Ishikawa (cell line): ENCODE measurements at regions not wholly inside any gene's neighbourhood (a gene's known extent, or its start where the extent isn't known, plus 50 kb on each side); places are given as distances from the start of the nearest gene placed in this dataset.

ENCODE experiments used
- CEBPB ChIP-seq: IDR thresholded peaks from 2 replicates; pipeline ENCODE4 v1.6.1; 2012
- CREB1 ChIP-seq: IDR thresholded peaks from 2 replicates; pipeline ENCODE4 v1.6.1; 2012; ENCODE audit warnings: low read depth
- EGR1 ChIP-seq: IDR thresholded peaks from 2 replicates; pipeline ENCODE4 v1.6.1; 2012
- EP300 ChIP-seq: IDR thresholded peaks from 2 replicates; pipeline ENCODE4 v1.6.1; 2012; ENCODE audit warnings: borderline replicate concordance
- FOXM1 ChIP-seq: IDR thresholded peaks from 2 replicates; pipeline ENCODE4 v1.6.1; 2012; ENCODE audit warnings: low read depth, borderline replicate concordance
- NFIC ChIP-seq: IDR thresholded peaks from 2 replicates; pipeline ENCODE4 v1.6.1; 2012
- RAD21 ChIP-seq: IDR thresholded peaks from 2 replicates; pipeline ENCODE4 v1.6.1; 2012; ENCODE audit warnings: low read depth
- TAF1 ChIP-seq: IDR thresholded peaks from 2 replicates; pipeline ENCODE4 v1.6.1; 2012; ENCODE audit warnings: low read depth, mild to moderate bottlenecking
- TCF12 ChIP-seq: IDR thresholded peaks from 2 replicates; pipeline ENCODE4 v1.6.1; 2012; ENCODE audit warnings: low read depth
- TEAD4 ChIP-seq: IDR thresholded peaks from 2 replicates; pipeline ENCODE4 v1.6.1; 2012
- YY1 ChIP-seq: IDR thresholded peaks from 2 replicates; pipeline ENCODE4 v1.6.1; 2012; ENCODE audit warnings: low read depth
- ZBTB7A ChIP-seq: IDR thresholded peaks from 2 replicates; pipeline ENCODE4 v1.6.1; 2012; ENCODE audit warnings: low read depth
- TF ChIP-seq, protein P1 (sequence below): IDR thresholded peaks from 2 replicates; pipeline ENCODE4 v1.6.1; 2012
- TF ChIP-seq, protein P2 (sequence below): IDR thresholded peaks from 2 replicates; pipeline ENCODE4 v1.6.1; 2012; ENCODE audit warnings: low read depth, mild to moderate bottlenecking
- TF ChIP-seq, protein P3 (sequence below): IDR thresholded peaks from 2 replicates; pipeline ENCODE4 v1.6.1; 2012

DNA sequence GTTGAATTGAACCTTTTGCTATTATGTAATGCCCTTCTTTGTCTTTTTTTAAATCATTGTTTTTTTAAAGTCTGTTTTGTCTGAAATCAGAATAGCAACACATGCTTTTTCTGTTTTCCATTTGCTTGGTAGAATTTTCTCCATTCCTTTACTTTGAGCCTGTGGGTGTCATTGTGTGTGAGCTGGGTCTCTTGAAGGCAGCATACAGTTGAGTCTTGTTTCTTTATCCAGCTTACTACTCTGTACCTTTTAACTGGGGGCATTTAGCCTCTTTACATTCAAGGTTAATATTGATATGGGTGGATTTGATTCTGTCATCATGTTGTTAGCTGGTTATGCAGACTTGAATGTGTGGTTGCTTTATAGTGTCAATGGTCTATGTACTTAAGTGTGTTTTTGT, 292.0 kb downstream of the MAP2K4 start:
- TF ChIP-seq CEBPB (no peak), NFIC (no peak), EGR1 (no peak), TCF12 (no peak), FOXM1 (no peak), EP300 (no peak), ZBTB7A (no peak), TEAD4 (no peak), RAD21 (no peak), TAF1 (no peak), YY1 (no peak), CREB1 (no peak)
- TF ChIP-seq, protein P1, sequence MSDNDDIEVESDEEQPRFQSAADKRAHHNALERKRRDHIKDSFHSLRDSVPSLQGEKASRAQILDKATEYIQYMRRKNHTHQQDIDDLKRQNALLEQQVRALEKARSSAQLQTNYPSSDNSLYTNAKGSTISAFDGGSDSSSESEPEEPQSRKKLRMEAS, result no peak
- TF ChIP-seq, protein P2, sequence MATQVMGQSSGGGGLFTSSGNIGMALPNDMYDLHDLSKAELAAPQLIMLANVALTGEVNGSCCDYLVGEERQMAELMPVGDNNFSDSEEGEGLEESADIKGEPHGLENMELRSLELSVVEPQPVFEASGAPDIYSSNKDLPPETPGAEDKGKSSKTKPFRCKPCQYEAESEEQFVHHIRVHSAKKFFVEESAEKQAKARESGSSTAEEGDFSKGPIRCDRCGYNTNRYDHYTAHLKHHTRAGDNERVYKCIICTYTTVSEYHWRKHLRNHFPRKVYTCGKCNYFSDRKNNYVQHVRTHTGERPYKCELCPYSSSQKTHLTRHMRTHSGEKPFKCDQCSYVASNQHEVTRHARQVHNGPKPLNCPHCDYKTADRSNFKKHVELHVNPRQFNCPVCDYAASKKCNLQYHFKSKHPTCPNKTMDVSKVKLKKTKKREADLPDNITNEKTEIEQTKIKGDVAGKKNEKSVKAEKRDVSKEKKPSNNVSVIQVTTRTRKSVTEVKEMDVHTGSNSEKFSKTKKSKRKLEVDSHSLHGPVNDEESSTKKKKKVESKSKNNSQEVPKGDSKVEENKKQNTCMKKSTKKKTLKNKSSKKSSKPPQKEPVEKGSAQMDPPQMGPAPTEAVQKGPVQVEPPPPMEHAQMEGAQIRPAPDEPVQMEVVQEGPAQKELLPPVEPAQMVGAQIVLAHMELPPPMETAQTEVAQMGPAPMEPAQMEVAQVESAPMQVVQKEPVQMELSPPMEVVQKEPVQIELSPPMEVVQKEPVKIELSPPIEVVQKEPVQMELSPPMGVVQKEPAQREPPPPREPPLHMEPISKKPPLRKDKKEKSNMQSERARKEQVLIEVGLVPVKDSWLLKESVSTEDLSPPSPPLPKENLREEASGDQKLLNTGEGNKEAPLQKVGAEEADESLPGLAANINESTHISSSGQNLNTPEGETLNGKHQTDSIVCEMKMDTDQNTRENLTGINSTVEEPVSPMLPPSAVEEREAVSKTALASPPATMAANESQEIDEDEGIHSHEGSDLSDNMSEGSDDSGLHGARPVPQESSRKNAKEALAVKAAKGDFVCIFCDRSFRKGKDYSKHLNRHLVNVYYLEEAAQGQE, result no peak
- TF ChIP-seq, protein P3, sequence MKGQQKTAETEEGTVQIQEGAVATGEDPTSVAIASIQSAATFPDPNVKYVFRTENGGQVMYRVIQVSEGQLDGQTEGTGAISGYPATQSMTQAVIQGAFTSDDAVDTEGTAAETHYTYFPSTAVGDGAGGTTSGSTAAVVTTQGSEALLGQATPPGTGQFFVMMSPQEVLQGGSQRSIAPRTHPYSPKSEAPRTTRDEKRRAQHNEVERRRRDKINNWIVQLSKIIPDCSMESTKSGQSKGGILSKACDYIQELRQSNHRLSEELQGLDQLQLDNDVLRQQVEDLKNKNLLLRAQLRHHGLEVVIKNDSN, result no peak

DNA sequence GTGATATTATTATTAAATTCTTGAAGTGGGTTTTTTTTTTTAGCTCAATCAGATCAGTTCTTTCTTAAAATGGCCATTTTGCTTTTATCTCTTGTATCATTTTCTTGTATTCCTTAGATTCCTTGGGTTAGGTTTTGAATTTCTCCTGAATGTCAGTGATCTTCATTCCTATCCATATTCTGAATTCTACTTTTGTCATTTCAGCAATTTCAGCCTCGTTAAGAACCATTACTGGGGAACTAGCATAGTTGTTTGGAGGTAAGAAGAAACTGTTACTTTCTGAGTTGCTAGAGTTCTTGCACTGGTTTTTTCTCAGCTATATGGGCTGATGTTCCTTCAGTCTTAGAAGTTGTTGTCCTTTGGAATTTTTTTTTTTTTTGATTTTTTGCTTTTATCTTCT, 293.1 kb downstream of the MAP2K4 start:
- TF ChIP-seq RAD21, result no peak
- TF ChIP-seq YY1, result no peak
- TF ChIP-seq CEBPB, result no peak
- no peak for TF ChIP-seq TCF12
- TF ChIP-seq NFIC, result no peak
- TF ChIP-seq, protein P1, result no peak
- no peak for TF ChIP-seq CREB1
- no peak for TF ChIP-seq FOXM1
- no peak for TF ChIP-seq TEAD4
- TF ChIP-seq, protein P2, result no peak
- no peak for TF ChIP-seq ZBTB7A
- TF ChIP-seq, protein P3, result no peak
- TF ChIP-seq EP300, result no peak
- no peak for TF ChIP-seq TAF1
- no peak for TF ChIP-seq EGR1

DNA sequence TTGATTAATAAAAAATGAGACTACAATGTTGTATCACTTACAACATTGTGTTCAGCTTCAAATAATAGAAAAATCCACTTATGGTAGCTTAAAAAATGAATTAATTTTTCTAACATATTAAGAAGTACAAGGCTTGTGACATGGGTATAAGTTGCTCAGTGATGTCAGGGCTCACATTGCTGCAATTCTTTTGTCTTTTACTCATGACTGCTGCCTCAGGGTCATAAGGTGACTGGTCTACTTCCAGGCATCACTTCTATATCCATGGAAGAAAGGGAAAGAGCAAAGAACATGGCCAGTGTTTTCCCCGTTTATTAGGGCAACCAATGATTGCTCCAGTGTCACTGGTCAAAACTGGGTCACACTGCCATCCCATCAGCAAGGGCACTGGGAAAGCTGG, 295.3 kb downstream of the MAP2K4 start:
- no peak for TF ChIP-seq TAF1
- TF ChIP-seq ZBTB7A, result no peak
- no peak for TF ChIP-seq CEBPB
- no peak for TF ChIP-seq EP300
- TF ChIP-seq, protein P2, result no peak
- no peak for TF ChIP-seq EGR1
- TF ChIP-seq NFIC, result no peak
- TF ChIP-seq, protein P3, result no peak
- TF ChIP-seq, protein P1, result no peak
- TF ChIP-seq TEAD4, result no peak
- TF ChIP-seq FOXM1, result no peak

DNA sequence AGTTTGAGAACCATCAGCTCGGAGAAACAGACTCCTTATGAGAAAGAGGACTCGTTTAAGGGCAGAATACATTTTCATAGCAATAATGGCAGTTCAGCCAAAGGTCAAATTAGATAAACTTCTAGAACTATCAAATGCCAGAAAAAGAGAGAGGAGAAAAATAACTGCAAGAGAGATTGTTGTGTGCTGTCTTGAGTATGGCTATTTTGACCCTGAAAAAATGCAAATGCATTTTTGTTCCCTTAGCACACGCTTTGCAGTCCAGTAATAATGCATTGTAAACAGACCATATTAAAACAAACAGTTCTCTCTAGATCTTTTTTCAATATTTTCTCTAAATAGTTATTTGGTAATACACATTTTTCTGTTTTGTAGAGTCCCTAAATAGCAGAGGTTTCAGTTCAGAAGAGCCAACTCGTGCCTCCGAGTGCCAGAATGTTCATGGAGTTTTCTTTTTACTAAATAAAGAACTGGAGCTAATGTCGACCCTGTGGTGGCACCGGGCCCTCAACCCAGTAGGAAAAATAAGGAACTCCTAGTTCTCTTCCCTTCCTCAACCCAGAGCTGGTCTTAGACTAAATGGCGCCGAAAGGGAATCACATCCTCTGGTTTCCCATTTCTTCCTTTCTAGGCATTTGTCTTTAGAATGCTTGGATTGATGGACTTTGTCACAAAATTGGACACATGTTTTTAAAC, 298.0 kb downstream of the MAP2K4 start:
- TF ChIP-seq TCF12 (no peak), CREB1 (no peak), TEAD4 (no peak), FOXM1 (no peak), ZBTB7A (no peak), CEBPB (no peak), EGR1 (no peak), TAF1 (no peak), NFIC (no peak), RAD21 (no peak), EP300 (no peak), YY1 (no peak)
- TF ChIP-seq, protein P2, result no peak
- TF ChIP-seq, protein P1, result no peak
- TF ChIP-seq, protein P3, result no peak
